NCI-H82 (cell line): ENCODE measurements at regions not wholly inside any gene's neighbourhood (a gene's known extent, or its start where the extent isn't known, plus 50 kb on each side); places are given as distances from the start of the nearest gene placed in this dataset.

Source experiments
- DNase-seq: peaks from one replicate; lab custom pipeline; 2025; lab: John Stamatoyannopoulos, UW

DNA sequence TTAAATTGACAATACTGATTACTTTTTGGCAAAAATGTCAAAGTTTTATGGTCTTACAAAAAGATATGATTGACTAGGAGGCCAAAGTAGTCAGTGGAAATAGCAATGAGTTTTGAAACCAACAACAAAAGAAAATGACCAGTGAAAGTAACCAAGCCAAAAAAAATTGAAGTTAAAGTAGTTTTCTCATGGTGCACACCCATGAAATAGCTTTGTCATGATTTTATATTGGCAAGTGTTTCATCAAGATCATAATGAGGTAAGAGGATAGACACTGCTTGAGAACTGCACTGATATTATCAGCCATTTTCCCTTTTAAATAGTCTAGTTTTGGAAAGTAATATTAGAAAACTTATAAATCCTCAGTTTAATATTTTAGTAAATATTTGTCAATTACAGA lies 206.2 kb upstream of the ADAMTS5 start:
- no peak for DNase-seq

DNA sequence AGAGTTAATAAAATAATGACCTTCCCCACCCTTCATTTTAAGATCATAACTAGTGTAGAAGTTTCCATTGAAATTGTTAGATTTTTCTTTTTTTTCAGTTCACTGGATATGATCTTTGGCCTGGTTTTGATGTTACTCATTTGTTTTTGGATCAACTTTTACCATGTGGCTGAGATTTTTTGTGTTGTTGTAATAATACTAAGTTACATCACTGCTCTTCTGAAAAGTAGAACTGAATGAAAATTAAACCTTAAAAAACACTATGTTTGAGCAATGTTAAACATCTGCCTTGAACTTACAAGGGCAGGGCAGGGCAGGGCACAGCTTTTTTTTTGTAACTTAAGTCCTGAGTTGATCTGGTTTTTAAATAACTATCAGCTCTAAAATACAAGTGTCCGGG lies 204.8 kb upstream of the ADAMTS5 start:
- no peak for DNase-seq

DNA sequence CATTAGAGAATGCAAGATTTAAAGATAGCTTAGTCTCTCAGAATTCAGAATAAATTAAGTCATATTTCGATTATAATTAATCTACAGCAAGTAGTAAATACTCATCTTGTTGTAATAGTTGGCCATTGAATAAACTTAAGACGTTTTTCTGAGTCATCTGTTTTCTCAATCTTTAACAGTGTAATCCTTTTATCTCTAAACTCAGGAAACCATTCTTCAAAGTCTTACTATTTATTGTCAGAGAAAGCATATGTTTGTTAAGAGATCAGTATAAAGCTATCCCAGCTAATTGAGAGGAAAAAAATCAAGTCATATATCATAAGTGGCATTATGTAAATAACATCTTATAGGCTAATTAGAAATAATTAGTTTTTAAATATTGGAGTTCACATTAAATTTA lies 201.2 kb upstream of the ADAMTS5 start:
- DNase-seq, result no peak

DNA sequence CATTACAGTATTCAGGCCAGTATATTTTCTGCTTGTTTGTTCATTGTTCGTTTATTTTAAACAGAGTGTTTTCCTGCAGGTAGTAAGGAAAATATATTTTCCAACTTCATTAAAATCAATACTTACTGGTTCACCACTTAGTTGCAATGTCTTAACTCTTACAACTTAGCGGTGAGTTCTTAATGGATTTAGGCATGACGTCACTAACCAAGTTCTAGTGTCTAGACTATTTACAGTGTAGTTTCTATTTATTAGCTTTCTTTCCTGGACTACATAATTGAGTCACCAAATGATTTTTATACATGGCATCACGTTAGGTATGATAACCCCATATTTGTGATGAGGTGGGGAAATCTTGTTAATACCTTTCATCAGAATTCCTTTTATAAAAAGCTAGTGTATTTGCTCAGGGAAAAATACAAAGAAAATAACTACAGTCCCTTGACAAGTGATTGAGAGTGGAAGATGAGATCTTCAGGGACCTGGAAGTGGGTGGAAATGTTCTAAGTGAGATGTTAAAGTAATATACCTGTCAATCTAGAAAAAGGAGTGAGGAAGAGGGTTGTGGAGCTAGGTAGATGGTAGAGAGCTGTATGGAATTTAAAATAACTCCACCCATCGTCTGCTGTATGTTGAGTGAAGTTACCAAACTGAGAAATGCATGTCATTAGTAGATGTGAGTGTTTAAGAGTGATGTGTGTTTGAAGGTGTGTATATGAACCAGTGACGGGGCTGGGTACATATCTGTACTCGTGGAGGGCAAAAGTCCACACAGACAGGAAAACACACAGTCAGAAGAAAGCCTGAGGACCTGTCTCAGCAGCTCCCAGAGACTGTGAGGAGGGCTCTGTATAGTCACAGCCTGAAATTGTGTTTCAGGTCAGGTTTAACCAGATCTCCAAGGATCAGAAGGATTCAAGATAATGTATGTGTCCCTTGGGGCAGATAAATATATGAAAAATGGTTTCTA lies 197.6 kb upstream of the ADAMTS5 start:
- no peak for DNase-seq

DNA sequence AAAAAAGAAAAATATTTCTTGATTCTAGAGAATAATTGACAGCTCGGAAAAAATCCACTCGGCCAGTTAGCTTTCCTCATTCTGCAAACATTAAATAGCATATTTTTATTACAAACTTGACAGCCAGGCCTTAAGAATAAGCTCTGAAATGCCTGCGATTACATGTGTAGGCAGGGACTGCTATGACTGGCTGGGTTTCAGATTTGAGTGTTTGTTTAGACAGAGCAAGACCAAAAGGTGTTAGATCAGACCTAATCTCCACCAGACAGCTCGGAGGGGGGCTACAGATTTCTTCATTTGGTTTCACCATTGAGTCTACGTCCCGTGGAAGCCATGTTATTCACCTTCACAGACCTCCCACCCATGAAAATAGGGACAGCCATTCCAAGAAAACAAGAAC lies 192.1 kb upstream of the ADAMTS5 start:
- DNase-seq, result no peak

DNA sequence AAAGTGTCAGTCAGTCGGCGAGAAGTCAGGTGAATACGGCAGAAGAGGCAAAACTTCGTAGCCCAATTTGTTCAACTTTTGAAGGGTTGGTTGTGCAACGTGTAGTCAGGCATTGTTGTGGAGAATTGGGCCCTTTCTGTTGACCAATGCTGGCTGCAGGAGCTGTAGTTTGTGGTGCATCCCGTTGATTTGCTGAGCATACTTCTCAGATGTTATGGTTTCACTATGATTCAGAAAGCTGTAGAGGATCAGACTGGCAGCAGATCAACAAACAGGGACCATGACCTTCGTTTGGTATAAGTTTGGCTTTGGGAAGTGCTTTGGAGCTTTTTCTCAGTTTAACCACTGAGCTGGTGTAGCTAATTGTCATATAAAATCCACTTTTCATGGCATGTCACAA lies 190.2 kb upstream of the ADAMTS5 start:
- DNase-seq, result no peak

DNA sequence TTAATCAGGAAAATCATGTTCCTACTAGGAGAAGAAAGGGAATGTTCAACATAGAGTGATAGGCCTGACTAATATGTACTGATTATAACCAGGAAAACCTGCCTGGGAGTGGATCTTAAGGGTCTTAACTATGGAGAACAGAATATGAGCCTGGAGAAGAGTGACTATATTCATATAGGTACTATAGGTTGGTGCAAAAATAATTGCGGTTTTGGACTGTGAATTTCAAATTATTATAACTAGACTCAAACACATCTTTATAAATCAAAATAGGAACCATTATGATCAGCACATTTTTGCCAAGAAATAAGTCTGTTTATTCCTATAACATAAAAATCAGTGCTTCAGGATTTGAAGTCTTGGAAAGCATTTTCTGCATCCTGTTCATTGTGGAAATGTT lies 189.8 kb upstream of the ADAMTS5 start:
- DNase-seq, result no peak

DNA sequence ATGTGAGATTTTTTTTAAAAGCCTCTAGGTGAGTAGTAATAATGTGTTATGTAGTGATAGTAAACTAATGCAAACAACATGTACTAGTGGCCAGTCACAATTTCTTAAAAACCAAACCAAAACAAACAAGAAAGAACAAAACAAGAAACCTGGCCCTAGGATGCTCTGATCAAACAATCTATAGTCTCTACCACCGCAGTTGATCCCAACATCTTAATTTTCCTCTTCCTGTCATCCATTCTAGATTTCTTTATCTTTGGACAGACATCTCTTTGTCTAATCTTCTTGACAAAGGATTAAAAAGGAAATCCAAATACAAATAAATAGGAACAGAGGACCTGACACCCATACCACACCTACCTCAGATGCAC lies 188.2 kb upstream of the ADAMTS5 start:
- DNase-seq, result no peak

DNA sequence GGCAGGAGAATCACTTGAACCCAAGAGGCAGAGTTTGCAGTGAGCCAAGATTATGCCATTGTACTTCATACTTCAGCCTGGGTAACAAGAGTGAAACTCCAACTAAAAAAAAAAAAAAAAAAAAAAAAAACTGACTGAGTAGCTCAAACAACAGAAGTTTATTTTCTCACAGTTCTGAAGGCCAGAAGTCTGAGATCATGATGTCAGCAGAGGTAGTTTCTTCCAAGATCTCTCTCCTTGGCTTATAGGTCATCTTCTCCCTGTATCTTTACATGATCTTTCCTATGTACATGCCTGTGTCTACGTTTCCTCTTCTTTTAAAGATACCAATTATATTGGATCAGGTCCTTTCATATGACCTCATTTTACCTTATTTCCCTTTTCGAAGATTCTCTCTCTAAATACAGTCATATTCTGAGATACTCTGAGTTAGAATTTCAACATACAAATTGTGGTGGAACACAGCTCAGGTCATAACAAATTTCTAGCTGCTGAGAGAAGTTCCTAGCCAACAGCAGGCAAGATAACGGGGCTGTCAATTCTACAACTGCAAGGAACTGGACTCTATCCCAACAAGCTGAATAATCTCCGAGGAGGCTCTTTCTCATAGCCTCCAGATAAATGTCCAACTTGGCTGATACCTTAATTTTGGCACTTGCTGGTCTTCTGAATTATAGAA lies 187.7 kb upstream of the ADAMTS5 start:
- DNase-seq, result no peak

DNA sequence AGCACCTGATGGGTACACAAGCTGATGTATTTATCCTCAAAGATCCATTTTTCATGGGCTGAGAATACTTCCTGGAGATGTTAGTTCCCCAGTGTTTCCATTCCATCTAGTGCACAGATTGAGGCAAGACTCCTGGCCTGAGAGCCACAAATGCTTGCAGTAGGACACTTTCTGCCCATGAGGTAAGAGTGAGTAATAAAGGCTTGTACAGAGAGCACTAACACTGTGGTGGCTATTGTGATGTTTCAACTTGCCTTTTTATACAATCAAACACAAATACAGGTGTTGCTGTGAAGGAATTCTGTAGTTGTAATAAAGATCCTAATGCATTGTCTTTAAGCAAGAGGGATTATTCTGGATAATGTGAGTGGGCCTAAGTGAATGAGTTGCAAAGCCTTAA lies 186.1 kb upstream of the ADAMTS5 start:
- no peak for DNase-seq

DNA sequence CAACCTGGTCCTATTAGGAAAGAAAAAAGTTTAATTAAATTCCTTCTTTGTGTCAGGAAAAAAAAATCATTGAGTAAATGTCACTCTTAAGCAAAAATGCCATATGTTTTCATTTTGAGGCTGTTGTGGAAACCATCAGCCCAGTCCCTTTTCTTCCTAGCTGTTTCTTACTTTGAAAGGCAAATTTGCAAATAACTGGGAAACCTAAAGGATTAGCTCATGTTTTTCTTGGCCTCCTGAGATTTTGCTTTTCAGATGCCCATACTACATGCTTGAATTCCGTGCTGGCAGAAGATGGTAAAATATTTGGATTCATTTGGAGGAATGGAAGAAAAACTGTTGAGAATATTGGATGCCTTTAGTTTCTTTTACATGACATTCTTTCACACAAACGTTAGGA lies 182.1 kb upstream of the ADAMTS5 start:
- no peak for DNase-seq

DNA sequence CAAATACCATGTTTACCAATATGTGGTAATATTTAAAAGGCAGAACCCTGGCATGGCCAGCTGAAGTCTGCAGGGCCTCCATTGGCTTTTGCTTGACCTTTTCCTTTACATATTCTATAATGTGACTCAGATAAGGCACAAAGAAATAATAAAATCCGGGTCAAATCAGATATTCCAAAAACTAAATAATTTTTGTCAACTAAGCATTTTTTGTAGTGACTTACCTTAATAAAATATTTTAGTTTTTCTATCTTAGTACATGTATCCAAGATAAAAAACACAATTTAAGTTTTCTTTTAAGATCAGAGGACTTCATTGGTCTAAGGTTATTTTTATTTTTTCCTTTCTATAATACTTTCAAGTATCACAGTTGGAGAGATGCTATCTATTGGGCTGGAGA lies 179.4 kb upstream of the ADAMTS5 start:
- DNase-seq, result no peak

DNA sequence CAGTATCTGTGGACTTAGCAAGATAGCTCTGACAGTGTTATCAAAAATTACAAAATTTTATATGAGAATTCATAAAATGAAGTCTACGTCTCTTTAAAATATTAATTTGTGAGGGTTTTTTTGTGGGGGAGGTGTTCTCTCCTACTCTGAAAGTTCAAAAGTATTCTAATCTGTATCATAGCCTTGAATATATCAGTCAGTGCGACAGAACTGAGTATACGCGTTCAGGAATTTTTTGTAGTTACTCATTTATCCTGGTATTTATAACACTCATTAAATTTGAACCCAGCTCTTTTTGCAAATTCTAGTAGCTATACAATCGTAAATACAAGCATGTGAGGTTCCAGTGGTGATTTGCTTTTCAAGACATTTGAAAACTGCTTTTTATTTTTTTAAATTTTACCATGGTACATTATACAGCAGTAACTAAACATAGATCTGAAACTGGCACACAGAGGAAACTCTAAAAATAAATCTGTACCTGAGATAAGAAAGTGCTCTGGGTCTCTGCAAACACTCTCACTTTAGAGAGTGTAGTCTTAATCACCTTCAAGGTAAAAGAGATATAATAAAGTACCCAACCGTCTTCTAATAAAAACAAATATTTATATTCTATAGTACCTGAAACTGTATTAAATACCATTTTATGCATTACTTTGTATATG lies 178.4 kb upstream of the ADAMTS5 start:
- no peak for DNase-seq

DNA sequence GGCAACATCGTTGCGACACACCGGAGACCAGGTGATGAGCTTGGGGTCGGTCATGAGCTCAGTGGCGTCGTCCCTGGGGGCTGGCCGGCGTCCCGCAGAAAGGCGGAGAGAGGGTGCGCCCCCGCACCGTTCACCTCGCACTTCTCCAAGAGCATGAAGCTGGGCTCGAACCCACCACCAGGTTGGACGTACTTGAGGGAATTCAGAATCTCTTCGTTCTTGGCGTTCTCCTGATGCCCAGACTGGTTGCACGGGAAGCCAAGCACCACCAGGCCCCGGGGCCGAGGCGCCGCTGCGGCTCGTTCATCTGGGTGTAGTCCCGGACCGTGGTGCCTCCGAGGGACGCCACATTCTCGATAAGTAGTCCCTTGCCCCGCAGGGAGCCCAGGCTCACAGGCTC lies 176.6 kb upstream of the ADAMTS5 start:
- DNase-seq, result no peak

DNA sequence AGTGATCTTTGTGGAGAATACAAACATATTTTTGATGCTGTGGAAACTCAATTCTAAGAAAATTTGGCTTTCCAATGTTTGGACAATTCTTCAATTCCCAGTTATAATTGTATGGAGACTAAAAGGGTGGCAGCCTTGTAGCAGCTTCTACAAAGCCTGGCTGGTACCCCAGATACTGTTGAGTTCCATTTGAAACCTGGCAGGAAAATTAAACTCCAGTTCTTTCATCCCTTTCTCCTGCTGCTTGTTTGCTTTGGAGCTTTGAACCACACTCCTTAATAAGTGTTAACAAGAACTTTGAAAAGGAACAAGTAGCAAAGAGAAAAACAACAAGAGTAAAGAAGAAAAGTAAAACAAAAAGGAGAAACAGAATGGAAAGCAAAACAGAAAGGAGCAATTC lies 172.6 kb upstream of the ADAMTS5 start:
- no peak for DNase-seq

DNA sequence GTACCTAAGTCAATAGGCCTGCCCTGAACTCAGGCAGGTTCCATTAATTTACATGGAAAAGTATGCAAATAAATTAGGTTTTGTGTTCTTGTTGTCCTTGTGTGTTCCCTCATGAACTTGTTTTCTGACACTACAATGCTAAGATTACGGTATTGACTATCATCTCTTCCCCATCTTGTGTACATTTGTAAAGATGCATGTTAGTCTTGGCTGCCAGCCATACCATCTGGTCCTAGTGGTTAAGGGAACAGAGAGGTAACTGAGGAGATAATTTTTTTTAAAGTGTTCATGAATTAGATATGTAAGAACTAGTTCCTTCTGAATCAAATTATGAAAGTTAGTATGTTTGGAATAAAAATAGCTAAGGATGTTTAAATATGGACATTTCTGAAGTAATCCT lies 167.6 kb upstream of the ADAMTS5 start:
- DNase-seq, result peak; percentile 23

DNA sequence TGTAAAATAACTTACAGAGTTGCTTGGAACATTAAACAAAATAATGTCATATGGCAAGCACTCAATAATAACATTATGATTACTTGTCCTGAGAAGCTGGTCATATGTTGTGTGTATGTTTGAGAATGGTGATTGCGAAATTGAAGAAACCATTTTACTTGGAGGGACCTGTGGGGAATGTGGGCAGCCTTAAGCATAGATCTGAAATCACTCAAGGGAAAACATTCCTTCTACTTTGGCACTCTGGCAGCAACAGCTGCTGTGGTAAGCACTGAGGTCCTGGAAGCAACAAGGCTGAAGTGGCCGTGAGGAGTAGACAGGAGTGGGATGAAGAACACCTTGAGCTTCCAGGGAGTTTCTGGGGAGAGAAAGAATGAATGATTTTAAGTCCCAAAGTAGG lies 165.4 kb upstream of the ADAMTS5 start:
- DNase-seq, result no peak

DNA sequence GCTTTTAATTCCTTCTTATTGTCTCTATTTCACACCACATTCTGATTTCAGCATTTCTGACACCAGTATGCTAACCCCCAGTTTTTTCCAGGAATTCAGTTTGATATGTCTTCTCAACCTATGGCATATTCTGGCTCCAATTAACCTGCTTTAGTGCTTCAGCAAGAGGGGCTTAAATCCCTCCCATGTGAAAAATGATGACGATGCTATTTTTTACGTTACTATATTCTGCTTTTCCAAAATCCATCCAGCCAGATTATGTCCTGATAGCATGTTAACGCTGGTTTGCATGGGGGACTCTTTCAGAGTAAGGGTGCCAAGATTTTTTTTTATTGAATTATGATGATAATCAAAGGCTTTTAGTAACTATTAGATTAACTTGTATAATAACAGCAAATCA lies 163.3 kb upstream of the ADAMTS5 start:
- DNase-seq, result no peak

DNA sequence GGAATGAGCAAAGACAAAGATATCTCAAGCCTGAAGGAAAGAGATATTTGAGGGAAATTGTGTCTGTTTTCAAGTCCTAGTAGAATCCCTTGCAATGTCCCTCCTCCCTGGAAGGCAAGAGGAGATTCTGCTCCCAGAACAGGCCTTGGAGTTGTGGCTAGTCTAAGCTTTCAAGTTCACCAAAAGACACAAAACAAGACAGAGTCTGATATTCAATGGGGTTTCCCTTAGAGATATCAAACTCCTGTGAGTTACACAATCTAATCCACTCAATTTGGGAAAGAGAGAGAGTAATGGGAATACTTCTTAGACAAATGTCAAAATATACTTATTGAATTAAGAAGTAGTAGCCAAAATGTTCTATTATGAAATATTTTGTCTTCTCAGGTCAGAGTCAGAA lies 162.8 kb upstream of the ADAMTS5 start:
- no peak for DNase-seq

DNA sequence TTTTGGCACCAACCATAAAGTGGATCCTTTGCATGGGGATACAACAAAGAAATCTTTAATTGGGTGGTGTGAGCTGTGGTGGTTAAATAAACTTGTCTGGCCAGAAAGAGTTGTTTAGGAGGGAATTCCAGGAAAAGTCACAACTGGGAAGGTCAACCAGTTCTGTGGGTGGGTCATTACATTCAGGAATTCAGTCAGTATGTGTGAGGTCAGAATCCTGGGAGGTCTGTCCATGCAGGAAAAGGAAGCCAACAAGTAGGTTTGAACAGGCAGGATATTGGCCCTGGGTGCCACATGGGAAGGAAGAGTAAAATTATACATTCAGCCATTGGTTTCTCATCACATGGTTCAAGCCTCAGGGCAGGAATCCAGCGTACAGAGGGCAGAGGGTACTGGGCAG lies 162.3 kb upstream of the ADAMTS5 start:
- DNase-seq, result no peak

DNA sequence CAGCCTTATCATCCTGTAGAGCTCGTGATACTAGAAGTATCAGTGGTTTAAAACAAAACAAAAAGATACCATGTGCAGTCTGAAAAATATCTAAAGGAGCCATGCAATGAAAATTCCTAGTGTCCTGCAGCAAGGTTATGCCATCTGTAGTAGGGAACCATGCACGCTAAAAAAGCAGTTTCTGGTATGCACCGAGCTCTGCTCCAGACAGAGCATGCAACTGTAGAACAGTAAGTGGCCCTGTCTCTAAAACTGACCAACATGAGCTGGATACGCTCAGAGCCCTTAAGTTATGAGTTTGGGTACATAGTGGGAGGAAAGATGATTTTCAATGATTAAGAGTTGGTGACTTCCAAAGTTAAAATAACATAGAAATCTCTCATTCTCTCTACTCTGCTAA lies 159.3 kb upstream of the ADAMTS5 start:
- no peak for DNase-seq

DNA sequence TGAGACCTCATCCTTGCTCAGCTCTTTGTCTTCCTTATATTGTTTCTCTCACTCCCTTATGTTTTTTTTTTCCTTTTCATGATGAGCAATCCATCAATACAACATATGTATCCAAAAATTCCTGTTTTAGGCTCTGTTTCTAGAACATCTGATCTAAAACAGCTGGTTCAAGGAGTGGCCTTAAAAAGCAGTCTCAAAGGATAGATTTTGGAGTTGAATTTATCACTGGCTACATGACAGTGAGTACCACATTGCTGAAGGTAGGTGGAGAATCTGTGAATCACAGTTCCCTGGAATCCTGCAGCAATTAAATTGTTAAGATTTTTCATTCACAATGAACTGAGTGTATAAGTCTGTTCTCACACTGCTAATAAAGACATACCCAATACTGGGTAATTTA lies 155.8 kb upstream of the ADAMTS5 start:
- DNase-seq, result no peak

DNA sequence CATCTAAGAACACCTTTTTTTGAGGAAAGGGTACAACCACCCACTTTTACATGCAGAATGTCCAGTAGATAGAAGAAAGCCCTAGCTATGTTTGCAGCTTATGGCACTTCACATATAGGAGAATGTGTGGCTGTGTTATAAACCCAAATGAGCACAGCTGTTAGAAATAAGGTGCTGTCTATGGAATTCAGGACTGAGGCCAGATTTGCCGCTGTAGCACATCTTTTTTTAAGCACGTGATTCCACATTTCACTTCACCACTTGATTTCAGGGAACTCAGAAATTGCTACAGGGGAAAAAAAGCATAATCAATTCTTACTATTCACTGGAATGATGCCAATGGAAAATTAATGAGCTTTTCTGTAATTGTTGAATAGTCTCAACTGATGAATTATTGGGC lies 147.2 kb upstream of the ADAMTS5 start:
- no peak for DNase-seq
